NCI-H345 (cell line): ENCODE measurements at regions not wholly inside any gene's neighbourhood (a gene's known extent, or its start where the extent isn't known, plus 50 kb on each side); places are given as distances from the start of the nearest gene placed in this dataset.
"Not testable (repeated sequence)": the region's sequence is repeated elsewhere in the genome, so short reads cannot be mapped to it uniquely, and the experiment has no call there.

Source experiments
- DNase-seq: peaks from one replicate; lab custom pipeline; 2025; lab: John Stamatoyannopoulos, UW

GRCh38 chr3:137820366-137820765, 56.3 kb downstream of the SOX14 start:
- DNase-seq = no peak

- DNase-seq = no peak
These were observed 71.0 kb downstream of the SOX14 start for GRCh38 chr3:137835096-137835495.

- DNase-seq = no peak
These were observed 81.1 kb downstream of the SOX14 start for GRCh38 chr3:137845194-137845593.

GRCh38 chr3:137845666-137846065, 81.6 kb downstream of the SOX14 start:
- no peak for DNase-seq

- DNase-seq = no peak
These were observed 88.3 kb downstream of the SOX14 start for GRCh38 chr3:137852391-137852830.

- no peak for DNase-seq
These were observed 90.6 kb downstream of the SOX14 start for GRCh38 chr3:137854533-137855261.

- no peak for DNase-seq
These were observed 101.9 kb downstream of the SOX14 start for GRCh38 chr3:137866001-137866400.

- no peak for DNase-seq
These were observed 102.8 kb downstream of the SOX14 start for GRCh38 chr3:137866933-137867332.

GRCh38 chr3:137867611-137868010, 103.5 kb downstream of the SOX14 start:
- no peak for DNase-seq

- DNase-seq = no peak
These were observed 104.9 kb downstream of the SOX14 start for GRCh38 chr3:137869022-137869421.

- DNase-seq = not testable (repeated sequence)
These were observed 108.5 kb downstream of the SOX14 start for GRCh38 chr3:137872589-137872988.

- DNase-seq = not testable (repeated sequence)
These were observed 113.1 kb upstream of the CLDN18 start for GRCh38 chr3:137896842-137897241.

GRCh38 chr3:137906985-137907649, 102.8 kb upstream of the CLDN18 start:
- no peak for DNase-seq

GRCh38 chr3:137924628-137925027, 85.3 kb upstream of the CLDN18 start:
- DNase-seq = no peak

- no peak for DNase-seq
These were observed 84.9 kb upstream of the CLDN18 start for GRCh38 chr3:137925080-137925479.

- DNase-seq = no peak
These were observed 83.0 kb upstream of the CLDN18 start for GRCh38 chr3:137926991-137927390.

- no peak for DNase-seq
These were observed 79.0 kb upstream of the CLDN18 start for GRCh38 chr3:137930976-137931375.

- DNase-seq = no peak
These were observed 71.1 kb upstream of the CLDN18 start for GRCh38 chr3:137938876-137939275.

GRCh38 chr3:137944593-137944992, 65.4 kb upstream of the CLDN18 start:
- no peak for DNase-seq

- DNase-seq = peak; percentile 73
These were observed 63.5 kb upstream of the CLDN18 start for GRCh38 chr3:137946356-137946973.

GRCh38 chr3:137947117-137947516, 62.8 kb upstream of the CLDN18 start:
- DNase-seq = no peak

- DNase-seq = no peak
These were observed 61.4 kb upstream of the CLDN18 start for GRCh38 chr3:137948400-137949072.

- no peak for DNase-seq
These were observed 51.3 kb upstream of the CLDN18 start for GRCh38 chr3:137958636-137959035.
